SK-N-SH treated with all-trans-retinoic acid at 6 μM for 48 hours (cell line): ENCODE measurements at regions not wholly inside any gene's neighbourhood (a gene's known extent, or its start where the extent isn't known, plus 50 kb on each side); places are given as distances from the start of the nearest gene placed in this dataset.

Source experiments
- ATAC-seq: fragments of 200-7000 bp; cut with Tn5 transposase; 3 replicates; pipeline ENCODE4 v1.9.1; 2020; ENCODE audit warnings: mild to moderate bottlenecking, moderate library complexity
- ARNTL ChIP-seq: fragments of 450-650 bp; formaldehyde crosslinking; IDR thresholded peaks from 2 replicates; pipeline ENCODE4 v1.5.0; 2020; ENCODE audit warnings: low read depth, mild to moderate bottlenecking, moderate library complexity, borderline replicate concordance
- BACH2 ChIP-seq: fragments of 250-450 bp; sonication (Bioruptor Pico); IDR thresholded peaks from 2 replicates; pipeline ENCODE4 v1.9.0; 2021; ENCODE audit warnings: mild to moderate bottlenecking, borderline replicate concordance
- CSDC2 ChIP-seq: fragments of 250-450 bp; sonication (Bioruptor Pico); IDR thresholded peaks from 2 replicates; pipeline ENCODE4 v1.5.0; 2020; ENCODE audit warnings: mild to moderate bottlenecking, moderate library complexity
- CSRNP3 ChIP-seq: fragments of 250-450 bp; sonication (Bioruptor Pico); IDR thresholded peaks from 2 replicates; pipeline ENCODE4 v1.5.1; 2021; ENCODE audit warnings: mild to moderate bottlenecking, moderate library complexity
- ESRRG ChIP-seq: fragments of 250-450 bp; sonication (Bioruptor Pico); IDR thresholded peaks from 2 replicates; pipeline ENCODE4 v1.6.1; 2021; ENCODE audit warnings: mild to moderate bottlenecking
- ISL1 ChIP-seq: fragments of 250-450 bp; sonication (Bioruptor Pico); IDR thresholded peaks from 2 replicates; pipeline ENCODE4 v2.1.2; 2022; ENCODE audit warnings: mild to moderate bottlenecking, moderate library complexity
- OSR1 ChIP-seq: fragments of 250-450 bp; sonication (Bioruptor Pico); IDR thresholded peaks from 2 replicates; pipeline ENCODE4 v1.8.0; 2022; ENCODE audit warnings: moderate library complexity, mild to moderate bottlenecking, inconsistent platforms
- PPARA ChIP-seq: fragments of 250-450 bp; sonication (Bioruptor Pico); IDR thresholded peaks from 2 replicates; pipeline ENCODE4 v1.5.0; 2020; ENCODE audit warnings: mild to moderate bottlenecking, borderline replicate concordance
- SNAI2 ChIP-seq: fragments of 250-450 bp; sonication (Bioruptor Pico); IDR thresholded peaks from 2 replicates; pipeline ENCODE4 v1.5.0; 2020; ENCODE audit warnings: mild to moderate bottlenecking, moderate library complexity
- TCF4 ChIP-seq: fragments of 250-450 bp; sonication (Bioruptor Pico); IDR thresholded peaks from 2 replicates; pipeline ENCODE4 v1.8.0; 2021; ENCODE audit warnings: mild to moderate bottlenecking, moderate library complexity, borderline replicate concordance
- TOX ChIP-seq: fragments of 250-450 bp; sonication (Bioruptor Pico); IDR thresholded peaks from 2 replicates; pipeline ENCODE4 v1.8.0; 2021; ENCODE audit warnings: mild to moderate bottlenecking, moderate library complexity, borderline replicate concordance
- ZC3H10 ChIP-seq: fragments of 250-450 bp; sonication (Bioruptor Pico); IDR thresholded peaks from 2 replicates; pipeline ENCODE4 v1.5.1; 2021; ENCODE audit warnings: mild to moderate bottlenecking, moderate library complexity
- ZFP30 ChIP-seq: fragments of 450-650 bp; formaldehyde crosslinking; IDR thresholded peaks from 2 replicates; pipeline ENCODE4 v1.5.0; 2022; ENCODE audit warnings: mild to moderate bottlenecking, moderate library complexity
- ZNF565 ChIP-seq: fragments of 450-650 bp; formaldehyde crosslinking; conservative IDR thresholded peaks from 2 replicates; pipeline ENCODE4 v1.5.0; 2020; ENCODE audit warnings: low read depth, mild to moderate bottlenecking, moderate library complexity
- ZNF70 ChIP-seq: fragments of 450-650 bp; formaldehyde crosslinking; IDR thresholded peaks from 2 replicates; pipeline ENCODE4 v1.5.0; 2020; ENCODE audit warnings: mild to moderate bottlenecking, moderate library complexity
- ZNF8 ChIP-seq: fragments of 450-650 bp; formaldehyde crosslinking; IDR thresholded peaks from 2 replicates; pipeline ENCODE4 v1.5.0; 2020; ENCODE audit warnings: mild to moderate bottlenecking, moderate library complexity
- TF ChIP-seq, protein P1 (sequence below): fragments of 250-450 bp; sonication (Bioruptor Pico); IDR thresholded peaks from 2 replicates; pipeline ENCODE4 v1.5.0; 2020; ENCODE audit warnings: mild to moderate bottlenecking, moderate library complexity
- TF ChIP-seq, protein P2 (sequence below): fragments of 250-450 bp; sonication (Bioruptor Pico); IDR thresholded peaks from 2 replicates; pipeline ENCODE4 v1.5.1; 2020; ENCODE audit warnings: low read depth, mild to moderate bottlenecking, moderate library complexity
- TF ChIP-seq, protein P3 (sequence below): fragments of 250-450 bp; sonication (Bioruptor Pico); IDR thresholded peaks from 2 replicates; pipeline ENCODE4 v1.8.0; 2021; ENCODE audit warnings: low read depth, mild to moderate bottlenecking, moderate library complexity, borderline replicate concordance

GRCh38 chr2:82735336-82735735 lies 1723.7 kb downstream of the SUCLG1 start:
- ATAC-seq: no peak
- no peak for TF ChIP-seq CSRNP3 (CRISPR knock-in tag)
- no peak for TF ChIP-seq ZNF8
- TF ChIP-seq, protein P1, sequence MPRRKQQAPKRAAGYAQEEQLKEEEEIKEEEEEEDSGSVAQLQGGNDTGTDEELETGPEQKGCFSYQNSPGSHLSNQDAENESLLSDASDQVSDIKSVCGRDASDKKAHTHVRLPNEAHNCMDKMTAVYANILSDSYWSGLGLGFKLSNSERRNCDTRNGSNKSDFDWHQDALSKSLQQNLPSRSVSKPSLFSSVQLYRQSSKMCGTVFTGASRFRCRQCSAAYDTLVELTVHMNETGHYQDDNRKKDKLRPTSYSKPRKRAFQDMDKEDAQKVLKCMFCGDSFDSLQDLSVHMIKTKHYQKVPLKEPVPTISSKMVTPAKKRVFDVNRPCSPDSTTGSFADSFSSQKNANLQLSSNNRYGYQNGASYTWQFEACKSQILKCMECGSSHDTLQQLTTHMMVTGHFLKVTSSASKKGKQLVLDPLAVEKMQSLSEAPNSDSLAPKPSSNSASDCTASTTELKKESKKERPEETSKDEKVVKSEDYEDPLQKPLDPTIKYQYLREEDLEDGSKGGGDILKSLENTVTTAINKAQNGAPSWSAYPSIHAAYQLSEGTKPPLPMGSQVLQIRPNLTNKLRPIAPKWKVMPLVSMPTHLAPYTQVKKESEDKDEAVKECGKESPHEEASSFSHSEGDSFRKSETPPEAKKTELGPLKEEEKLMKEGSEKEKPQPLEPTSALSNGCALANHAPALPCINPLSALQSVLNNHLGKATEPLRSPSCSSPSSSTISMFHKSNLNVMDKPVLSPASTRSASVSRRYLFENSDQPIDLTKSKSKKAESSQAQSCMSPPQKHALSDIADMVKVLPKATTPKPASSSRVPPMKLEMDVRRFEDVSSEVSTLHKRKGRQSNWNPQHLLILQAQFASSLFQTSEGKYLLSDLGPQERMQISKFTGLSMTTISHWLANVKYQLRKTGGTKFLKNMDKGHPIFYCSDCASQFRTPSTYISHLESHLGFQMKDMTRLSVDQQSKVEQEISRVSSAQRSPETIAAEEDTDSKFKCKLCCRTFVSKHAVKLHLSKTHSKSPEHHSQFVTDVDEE (CRISPR knock-in tag): no peak
- TF ChIP-seq ISL1: no peak
- TF ChIP-seq BACH2 (CRISPR knock-in tag): no peak
- TF ChIP-seq CSDC2 (CRISPR knock-in tag): no peak
- no peak for TF ChIP-seq TCF4 (CRISPR knock-in tag)
- TF ChIP-seq ZNF70 (CRISPR knock-in tag): no peak
- no peak for TF ChIP-seq ZFP30 (CRISPR knock-in tag)
- TF ChIP-seq SNAI2 (CRISPR knock-in tag): no peak
- TF ChIP-seq OSR1 (CRISPR knock-in tag): no peak
- no peak for TF ChIP-seq ZNF565 (CRISPR knock-in tag)
- TF ChIP-seq, protein P2, sequence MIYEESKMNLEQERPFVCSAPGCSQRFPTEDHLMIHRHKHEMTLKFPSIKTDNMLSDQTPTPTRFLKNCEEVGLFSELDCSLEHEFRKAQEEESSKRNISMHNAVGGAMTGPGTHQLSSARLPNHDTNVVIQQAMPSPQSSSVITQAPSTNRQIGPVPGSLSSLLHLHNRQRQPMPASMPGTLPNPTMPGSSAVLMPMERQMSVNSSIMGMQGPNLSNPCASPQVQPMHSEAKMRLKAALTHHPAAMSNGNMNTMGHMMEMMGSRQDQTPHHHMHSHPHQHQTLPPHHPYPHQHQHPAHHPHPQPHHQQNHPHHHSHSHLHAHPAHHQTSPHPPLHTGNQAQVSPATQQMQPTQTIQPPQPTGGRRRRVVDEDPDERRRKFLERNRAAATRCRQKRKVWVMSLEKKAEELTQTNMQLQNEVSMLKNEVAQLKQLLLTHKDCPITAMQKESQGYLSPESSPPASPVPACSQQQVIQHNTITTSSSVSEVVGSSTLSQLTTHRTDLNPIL (CRISPR knock-in tag): no peak
- no peak for TF ChIP-seq TOX (CRISPR knock-in tag)
- TF ChIP-seq, protein P3, sequence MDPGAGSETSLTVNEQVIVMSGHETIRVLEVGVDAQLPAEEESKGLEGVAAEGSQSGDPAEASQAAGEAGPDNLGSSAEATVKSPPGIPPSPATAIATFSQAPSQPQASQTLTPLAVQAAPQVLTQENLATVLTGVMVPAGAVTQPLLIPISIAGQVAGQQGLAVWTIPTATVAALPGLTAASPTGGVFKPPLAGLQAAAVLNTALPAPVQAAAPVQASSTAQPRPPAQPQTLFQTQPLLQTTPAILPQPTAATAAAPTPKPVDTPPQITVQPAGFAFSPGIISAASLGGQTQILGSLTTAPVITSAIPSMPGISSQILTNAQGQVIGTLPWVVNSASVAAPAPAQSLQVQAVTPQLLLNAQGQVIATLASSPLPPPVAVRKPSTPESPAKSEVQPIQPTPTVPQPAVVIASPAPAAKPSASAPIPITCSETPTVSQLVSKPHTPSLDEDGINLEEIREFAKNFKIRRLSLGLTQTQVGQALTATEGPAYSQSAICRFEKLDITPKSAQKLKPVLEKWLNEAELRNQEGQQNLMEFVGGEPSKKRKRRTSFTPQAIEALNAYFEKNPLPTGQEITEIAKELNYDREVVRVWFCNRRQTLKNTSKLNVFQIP (CRISPR knock-in tag): no peak
- TF ChIP-seq ESRRG: no peak
- TF ChIP-seq ZC3H10 (CRISPR knock-in tag): no peak
- TF ChIP-seq ARNTL (CRISPR knock-in tag): no peak
- TF ChIP-seq PPARA (CRISPR knock-in tag): no peak

DNA sequence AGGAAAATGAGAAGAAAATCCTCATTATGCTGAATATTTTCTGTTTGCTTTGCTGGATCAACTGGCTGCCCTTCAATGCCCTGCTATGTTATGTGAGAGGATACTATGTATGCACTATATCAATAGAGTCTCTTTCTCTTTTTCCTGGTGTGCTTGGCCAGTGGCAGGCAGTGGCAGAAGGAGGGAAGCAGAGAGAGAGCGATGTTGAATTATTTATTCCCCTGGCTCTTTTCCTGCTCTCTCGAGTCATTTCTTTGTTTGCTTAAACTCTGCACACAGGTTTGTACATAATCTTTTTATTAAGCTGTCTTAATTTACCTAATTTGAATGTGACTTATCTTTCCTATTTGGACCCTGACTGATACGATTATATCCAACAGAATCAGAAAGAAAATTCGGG lies 1727.3 kb downstream of the SUCLG1 start:
- no peak for TF ChIP-seq ZNF70 (CRISPR knock-in tag)
- ATAC-seq: no peak

- TF ChIP-seq ZFP30 (CRISPR knock-in tag) (no peak), ZNF565 (CRISPR knock-in tag) (no peak)
- no peak for ATAC-seq
These were observed 1728.3 kb downstream of the SUCLG1 start for GRCh38 chr2:82730811-82731210.

DNA sequence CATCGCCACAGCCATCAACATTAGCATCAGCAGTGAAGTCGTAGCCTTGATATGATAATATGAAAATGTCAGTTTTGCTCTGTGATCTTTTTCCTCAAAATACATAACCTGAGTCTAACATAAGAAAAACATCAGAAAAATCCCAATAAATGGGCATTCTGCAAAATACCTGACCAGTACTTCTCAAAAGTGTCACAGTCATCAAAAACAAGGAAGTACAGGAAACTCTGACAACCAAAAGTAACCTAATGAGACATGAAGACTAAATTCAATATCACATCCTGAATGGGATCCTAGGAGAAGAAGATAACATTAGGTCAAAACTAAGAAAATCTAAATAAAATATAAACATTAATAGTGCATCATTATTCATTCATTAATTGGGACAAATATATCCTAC lies 1731.0 kb downstream of the SUCLG1 start:
- no peak for ATAC-seq

More for the DNA sequence above, 1731.0 kb downstream of the SUCLG1 start:
- TF ChIP-seq, protein P3 (CRISPR knock-in tag): no peak
- no peak for TF ChIP-seq PPARA (CRISPR knock-in tag)
